ENCODE measurements at regions not wholly inside any gene's neighbourhood (a gene's known extent, or its start where the extent isn't known, plus 50 kb on each side); places are given as distances from the start of the nearest gene placed in this dataset.

DNA sequence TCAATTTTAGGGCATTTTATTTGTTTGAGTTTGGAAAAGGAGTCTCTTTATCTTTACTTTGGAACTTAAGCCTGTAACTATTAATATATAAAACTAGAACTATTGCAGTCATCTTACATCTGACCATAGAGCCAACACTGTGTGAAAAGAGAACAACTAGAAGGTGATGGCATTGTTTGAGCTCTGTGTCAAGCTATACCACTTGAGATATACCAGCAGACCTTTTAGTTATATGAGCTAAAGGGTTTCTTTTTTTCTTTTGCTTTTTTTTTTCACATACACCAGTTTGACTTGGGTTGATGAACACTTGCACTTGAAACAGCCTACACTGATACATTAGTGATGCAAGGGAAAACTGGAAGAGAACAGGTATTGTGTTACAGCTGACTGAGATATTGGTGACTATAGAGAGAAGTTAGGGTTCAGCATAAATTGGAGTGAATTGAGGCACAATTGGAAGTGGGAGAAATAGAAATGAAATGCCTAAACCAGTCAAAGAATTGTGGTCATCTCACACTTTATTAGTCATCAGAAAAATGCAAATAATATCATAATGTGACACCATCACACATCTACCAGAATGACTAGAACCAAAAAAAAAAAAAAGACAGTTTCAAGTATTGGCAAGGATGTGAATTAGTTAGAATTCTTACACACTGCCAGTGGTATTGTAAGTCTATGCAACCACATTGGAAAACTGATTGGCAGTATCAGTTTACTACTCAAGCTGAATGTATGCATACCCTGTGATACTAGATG is 60.9 kb downstream of the ADRB2 start:
- TF ChIP-seq, protein P1, sequence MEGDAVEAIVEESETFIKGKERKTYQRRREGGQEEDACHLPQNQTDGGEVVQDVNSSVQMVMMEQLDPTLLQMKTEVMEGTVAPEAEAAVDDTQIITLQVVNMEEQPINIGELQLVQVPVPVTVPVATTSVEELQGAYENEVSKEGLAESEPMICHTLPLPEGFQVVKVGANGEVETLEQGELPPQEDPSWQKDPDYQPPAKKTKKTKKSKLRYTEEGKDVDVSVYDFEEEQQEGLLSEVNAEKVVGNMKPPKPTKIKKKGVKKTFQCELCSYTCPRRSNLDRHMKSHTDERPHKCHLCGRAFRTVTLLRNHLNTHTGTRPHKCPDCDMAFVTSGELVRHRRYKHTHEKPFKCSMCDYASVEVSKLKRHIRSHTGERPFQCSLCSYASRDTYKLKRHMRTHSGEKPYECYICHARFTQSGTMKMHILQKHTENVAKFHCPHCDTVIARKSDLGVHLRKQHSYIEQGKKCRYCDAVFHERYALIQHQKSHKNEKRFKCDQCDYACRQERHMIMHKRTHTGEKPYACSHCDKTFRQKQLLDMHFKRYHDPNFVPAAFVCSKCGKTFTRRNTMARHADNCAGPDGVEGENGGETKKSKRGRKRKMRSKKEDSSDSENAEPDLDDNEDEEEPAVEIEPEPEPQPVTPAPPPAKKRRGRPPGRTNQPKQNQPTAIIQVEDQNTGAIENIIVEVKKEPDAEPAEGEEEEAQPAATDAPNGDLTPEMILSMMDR (conservative IDR thresholded peaks at IDR 0.05; ENCODE audit: low read length), result no peak
- no peak for TF ChIP-seq EZH2phosphoT487 (IDR thresholded peaks at IDR 0.05; ENCODE audit: borderline replicate concordance, low read depth, low read length)

Measured in OCI-LY7 (cell line).